ENCODE measurements at regions not wholly inside any gene's neighbourhood (a gene's known extent, or its start where the extent isn't known, plus 50 kb on each side); places are given as distances from the start of the nearest gene placed in this dataset.

DNA sequence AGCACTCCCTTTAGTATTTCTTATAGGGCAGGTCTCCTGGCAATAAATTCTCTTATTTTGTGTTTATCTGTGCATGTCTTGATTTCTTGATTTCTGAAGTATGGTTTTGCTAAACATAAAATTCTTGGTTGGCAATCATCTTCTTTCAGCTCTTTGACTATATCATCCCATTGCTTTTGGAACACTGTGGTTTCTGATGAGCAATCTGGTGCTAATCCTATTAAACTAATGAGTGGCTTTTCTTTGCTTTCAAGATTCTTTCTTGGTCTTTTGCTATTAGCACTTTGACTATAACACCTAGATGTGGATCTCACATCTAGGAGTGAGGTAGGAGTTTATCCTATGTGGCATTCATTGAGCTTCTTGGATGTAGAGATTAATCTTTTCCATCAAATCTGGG is 120.7 kb upstream of the MED13L start:
- no peaks in the 10 kb centered on the region for H3K27me3 Mint-ChIP-seq
- H3K4me1 Mint-ChIP-seq, result no peaks in the 10 kb centered on the region
- peaks cover 11% of the 10 kb centered on the region for H3K9me3 Mint-ChIP-seq
- no peaks in the 10 kb centered on the region for H3K36me3 Mint-ChIP-seq (ENCODE audit: low read depth)
- H3K4me3 Mint-ChIP-seq, result no peak overlapping the region
- no peak overlapping the region for H3K27ac Mint-ChIP-seq
- no peak for ATAC-seq (replicated peaks)

DNA sequence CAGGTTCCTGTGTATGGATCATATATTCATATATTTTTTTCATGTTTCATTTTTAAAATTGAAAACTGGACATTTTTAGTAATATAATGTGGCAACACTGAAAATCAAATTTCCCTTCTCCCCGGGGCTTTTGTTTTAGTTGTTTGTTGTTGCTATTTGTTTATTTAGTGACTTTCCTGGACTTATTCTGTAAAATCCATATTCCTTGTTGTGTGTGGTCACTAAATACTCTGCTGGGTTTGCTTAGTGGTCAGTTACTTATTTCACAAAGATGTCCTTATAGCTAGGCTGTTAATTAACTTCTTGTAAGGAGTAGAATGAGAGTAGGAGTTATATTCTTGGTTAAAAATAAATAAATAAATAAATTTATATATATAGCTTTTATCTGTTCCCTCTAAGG is 121.6 kb upstream of the MED13L start:
- Mint-ChIP-seq H3K4me1 (no peaks in the 10 kb centered on the region), H3K27ac (no peak overlapping the region), H3K4me3 (no peak overlapping the region)

DNA sequence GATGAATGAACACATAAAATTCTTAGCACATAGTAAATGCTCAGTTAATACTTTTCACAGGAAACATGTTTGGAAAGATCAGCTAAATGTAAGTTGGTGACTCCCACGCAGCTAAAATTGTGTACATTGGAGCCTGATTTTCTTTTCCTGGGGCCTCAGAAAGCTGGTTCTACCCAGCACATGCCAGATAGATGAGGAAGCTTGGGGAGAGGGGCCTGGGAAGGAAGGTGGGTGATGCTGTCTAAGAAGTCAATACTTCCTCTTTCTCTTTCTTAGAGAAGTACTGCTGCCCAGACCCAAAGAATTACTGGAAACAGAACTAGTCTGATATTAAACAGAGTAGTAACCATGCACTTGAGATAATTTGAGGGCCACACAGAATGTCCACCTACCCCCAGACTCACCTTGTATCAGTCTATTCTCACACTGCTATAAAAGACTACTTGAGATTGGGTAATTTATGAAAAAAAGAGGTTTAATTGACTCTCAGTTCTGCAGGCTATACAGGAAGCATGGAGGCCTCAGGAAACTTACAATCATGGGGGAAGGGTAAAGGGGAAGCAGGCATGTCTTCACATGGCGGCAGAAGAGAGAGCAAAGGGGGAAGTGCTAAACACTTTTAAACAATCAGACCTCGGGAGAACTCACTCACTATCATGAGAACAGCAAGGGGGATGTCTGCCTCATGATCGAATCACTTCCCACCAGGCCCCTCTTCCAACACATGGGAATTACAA is 123.3 kb upstream of the MED13L start:
- no peak overlapping the region for H3K4me3 Mint-ChIP-seq
- H3K27ac Mint-ChIP-seq, result no peak overlapping the region
- peaks cover 11% of the 10 kb centered on the region for H3K9me3 Mint-ChIP-seq
- H3K36me3 Mint-ChIP-seq (ENCODE audit: low read depth), result no peaks in the 10 kb centered on the region
- ATAC-seq (replicated peaks), result no peak
- no peaks in the 10 kb centered on the region for H3K4me1 Mint-ChIP-seq
- no peaks in the 10 kb centered on the region for H3K27me3 Mint-ChIP-seq

More for the DNA sequence above, 121.6 kb upstream of the MED13L start:
- Mint-ChIP-seq H3K27me3 (no peaks in the 10 kb centered on the region), H3K36me3 (ENCODE audit: low read depth) (no peaks in the 10 kb centered on the region), H3K9me3 (peaks cover 11% of the 10 kb centered on the region)
- ATAC-seq (replicated peaks), result no peak

DNA sequence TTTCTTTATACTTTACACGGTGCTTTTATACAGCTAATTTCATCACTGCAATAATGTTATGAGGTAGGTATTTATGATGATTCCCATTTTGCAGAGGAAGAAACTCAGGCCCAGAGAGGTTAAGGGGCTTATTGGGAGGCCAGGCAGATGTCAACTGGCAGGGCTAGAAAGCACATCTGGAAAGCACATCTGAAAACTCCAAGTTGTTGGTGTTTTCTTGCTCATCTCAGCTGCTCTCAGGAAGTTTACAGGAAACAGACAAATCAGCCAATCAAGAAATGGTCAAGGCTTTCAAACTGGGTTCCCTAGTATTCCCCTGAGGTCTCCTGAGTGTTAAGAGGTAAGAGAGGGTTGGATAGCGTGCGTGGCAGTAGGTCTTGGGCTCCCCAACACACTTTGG is 124.1 kb upstream of the MED13L start:
- H3K9me3 Mint-ChIP-seq, result peaks cover 11% of the 10 kb centered on the region
- no peaks in the 10 kb centered on the region for H3K36me3 Mint-ChIP-seq (ENCODE audit: low read depth)
- H3K27me3 Mint-ChIP-seq, result no peaks in the 10 kb centered on the region
- no peak overlapping the region for H3K4me3 Mint-ChIP-seq
- ATAC-seq (replicated peaks), result no peak
- no peaks in the 10 kb centered on the region for H3K4me1 Mint-ChIP-seq
- H3K27ac Mint-ChIP-seq, result no peak overlapping the region

DNA sequence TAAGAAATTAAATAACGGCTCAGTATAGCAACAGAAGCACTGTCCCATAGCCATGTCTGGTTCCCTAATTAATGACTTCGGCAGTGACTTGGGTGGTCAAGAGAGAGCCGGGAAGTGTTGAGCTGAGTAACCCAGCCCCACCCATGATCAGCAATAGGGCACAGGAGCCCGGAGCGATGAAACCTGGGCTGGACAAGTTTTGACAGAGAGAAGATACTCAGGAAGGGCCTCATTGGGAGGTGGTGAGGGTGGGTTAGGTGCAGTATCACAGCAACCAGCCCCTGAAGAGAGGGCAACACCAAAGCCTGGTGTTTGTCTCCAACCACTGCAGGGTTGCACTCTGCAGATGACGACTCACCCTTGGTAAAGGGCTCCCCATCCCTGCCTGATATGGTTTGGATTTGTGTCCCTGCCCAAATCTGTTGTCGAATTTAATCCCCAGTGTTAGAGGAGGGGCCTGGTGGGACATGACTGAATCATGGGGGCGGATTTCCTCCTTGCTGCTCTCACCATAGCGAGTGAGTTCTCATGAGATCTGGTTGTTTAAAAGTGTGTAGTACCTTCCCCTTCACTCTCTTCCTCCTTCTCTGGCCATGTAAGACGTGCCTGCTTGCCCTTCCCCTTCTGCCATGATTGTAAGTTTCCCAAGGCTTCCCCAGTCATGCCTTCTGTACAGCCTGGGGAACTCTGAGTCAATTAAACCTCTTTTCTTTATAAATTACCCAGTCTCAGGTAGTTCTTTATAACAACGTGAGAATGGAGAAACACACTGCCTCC is 124.9 kb upstream of the MED13L start:
- ATAC-seq (replicated peaks), result no peak
- no peak overlapping the region for H3K4me3 Mint-ChIP-seq
- H3K4me1 Mint-ChIP-seq, result no peaks in the 10 kb centered on the region
- no peaks in the 10 kb centered on the region for H3K36me3 Mint-ChIP-seq (ENCODE audit: low read depth)
- peaks cover 11% of the 10 kb centered on the region for H3K9me3 Mint-ChIP-seq
- no peaks in the 10 kb centered on the region for H3K27me3 Mint-ChIP-seq
- H3K27ac Mint-ChIP-seq, result no peak overlapping the region

DNA sequence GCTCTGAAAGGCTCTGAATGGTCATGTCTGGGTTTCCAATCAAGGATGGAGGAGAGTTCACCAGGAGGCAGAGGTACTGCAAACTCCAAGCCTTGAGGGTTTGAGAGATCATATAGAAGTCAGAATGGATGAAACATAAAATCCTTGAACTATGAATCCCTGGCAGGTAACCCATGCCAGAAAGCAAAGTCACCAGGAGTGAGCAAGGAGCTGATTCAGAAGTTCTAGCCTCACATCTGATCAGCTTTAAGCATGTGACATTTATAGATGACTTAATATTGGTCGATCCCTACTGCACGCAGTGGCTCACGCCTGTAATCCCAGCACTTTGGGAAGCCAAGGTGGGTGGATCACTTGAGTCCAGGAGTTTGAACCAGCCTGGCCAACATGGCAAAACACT is 126.1 kb upstream of the MED13L start:
- no peaks in the 10 kb centered on the region for H3K36me3 Mint-ChIP-seq (ENCODE audit: low read depth)
- H3K27ac Mint-ChIP-seq, result no peak overlapping the region
- no peak for ATAC-seq (replicated peaks)
- no peaks in the 10 kb centered on the region for H3K4me1 Mint-ChIP-seq
- H3K9me3 Mint-ChIP-seq, result peaks cover 6% of the 10 kb centered on the region
- no peak overlapping the region for H3K4me3 Mint-ChIP-seq
- H3K27me3 Mint-ChIP-seq, result no peaks in the 10 kb centered on the region

DNA sequence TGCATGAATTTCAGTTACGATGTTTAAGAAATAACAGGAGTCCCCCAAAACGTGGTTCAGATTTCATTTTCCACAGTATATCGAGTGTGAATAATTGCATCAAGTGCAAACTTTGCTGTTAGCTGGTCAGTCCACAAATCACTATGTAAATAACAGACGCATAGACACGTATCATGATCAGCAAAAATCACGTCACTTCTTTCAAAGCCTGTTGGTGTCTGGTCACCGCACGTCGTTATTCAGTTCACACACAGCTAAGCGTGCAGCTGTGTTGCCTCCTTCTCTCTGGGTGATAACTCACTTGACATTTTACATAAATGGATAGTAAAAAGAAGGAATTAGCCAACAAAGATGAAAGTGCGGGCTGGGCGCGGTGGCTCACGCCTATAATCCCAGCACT is 126.8 kb upstream of the MED13L start:
- Mint-ChIP-seq H3K27ac (no peak overlapping the region), H3K36me3 (ENCODE audit: low read depth) (no peaks in the 10 kb centered on the region), H3K9me3 (peaks cover 6% of the 10 kb centered on the region), H3K27me3 (no peaks in the 10 kb centered on the region), H3K4me3 (no peak overlapping the region), H3K4me1 (no peaks in the 10 kb centered on the region)
- no peak for ATAC-seq (replicated peaks)

DNA sequence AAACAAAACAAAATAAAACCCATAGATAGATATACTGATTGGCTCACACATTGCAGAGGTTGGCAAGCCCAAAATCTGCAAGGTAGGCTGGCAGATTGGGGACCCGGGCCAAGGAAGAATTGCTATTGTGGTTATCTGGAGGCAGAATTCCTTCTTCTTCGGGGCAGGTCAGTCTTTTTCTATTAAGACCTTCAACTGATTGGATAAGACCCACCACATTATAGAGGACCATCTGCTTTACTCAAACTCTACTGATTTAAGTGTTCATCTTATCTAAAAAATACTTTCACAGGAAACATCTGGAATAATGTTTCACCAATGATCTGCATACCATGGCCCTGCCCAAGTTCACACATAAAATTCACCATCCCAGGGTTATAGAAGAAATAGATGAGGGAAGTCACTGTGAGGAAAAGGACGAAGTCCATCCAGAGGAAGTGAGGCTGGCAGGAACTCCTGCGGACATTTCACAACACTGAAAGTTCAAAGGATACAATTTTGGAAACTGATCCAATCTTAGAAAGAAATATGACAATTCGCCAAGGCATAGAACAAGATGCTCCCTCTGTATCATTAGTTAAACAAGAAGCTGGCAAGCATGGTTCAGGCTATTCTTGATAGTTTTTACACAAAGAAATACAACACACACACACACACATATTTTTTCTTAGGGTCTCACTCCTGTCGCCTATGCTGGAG is 127.6 kb upstream of the MED13L start:
- Mint-ChIP-seq H3K27me3 (no peaks in the 10 kb centered on the region), H3K36me3 (ENCODE audit: low read depth) (no peaks in the 10 kb centered on the region), H3K4me3 (no peak overlapping the region), H3K4me1 (no peaks in the 10 kb centered on the region), H3K27ac (no peak overlapping the region), H3K9me3 (peaks cover 6% of the 10 kb centered on the region)
- no peak for ATAC-seq (replicated peaks)

DNA sequence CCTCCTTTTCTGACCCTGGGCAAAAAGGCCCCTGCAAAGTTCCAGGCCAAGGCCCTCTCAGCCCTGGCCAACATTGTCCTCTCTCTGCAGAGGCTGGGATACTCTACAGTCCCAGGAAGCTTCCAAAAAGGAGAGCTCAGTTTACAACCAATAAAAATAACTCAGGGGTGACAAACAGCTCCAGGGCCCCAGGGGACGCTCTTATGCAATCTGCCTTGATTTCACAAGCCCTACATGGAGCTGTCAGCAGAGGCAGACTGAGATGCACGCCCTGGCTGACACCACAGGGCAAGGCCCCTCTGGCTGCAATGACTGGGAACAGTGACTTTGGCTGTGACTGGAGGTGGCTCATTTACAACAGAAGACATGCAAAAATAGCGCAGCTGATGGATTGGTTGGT is 129.0 kb upstream of the MED13L start:
- Mint-ChIP-seq H3K36me3 (ENCODE audit: low read depth) (no peaks in the 10 kb centered on the region), H3K9me3 (no peaks in the 10 kb centered on the region), H3K27ac (no peak overlapping the region), H3K27me3 (no peaks in the 10 kb centered on the region), H3K4me3 (no peak overlapping the region), H3K4me1 (no peaks in the 10 kb centered on the region)
- ATAC-seq (replicated peaks), result no peak

DNA sequence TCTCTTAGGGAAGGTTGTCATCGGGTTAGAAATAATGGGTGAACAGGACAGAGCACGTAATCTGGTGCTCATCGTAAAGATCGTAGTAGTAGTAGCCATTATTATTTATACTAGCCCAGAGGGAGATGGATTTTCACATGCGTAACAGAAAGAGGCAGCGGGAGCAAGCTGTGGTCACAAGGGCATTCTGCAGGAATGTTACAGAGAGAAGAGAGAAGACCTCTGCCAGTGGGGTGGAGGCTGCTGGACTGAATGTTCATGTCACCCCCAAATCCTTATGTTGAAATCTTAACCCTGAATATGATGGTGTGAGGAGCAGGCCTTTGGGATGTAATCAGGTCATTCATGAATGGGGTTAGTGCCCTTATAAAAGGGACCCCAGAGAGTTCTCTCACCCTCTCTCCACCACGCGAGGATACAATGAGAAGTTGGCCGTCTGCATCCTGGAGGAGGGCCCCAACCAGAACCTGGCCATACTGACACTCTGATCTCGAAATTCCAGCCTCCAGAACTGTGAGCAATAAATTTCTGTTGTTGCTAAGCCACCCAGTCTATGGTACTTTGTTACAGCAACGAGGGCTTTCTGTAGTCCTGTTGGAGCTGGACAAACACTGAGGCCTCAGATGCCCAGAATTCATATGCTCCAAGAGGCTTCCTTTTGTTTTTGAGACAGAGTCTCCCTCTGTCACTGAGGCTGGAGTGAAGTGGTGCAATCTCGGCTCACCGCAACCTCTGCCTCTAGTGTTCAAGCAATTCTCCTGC is 131.2 kb upstream of the MED13L start:
- H3K27me3 Mint-ChIP-seq, result no peaks in the 10 kb centered on the region
- ATAC-seq (replicated peaks), result no peak
- H3K36me3 Mint-ChIP-seq (ENCODE audit: low read depth), result no peaks in the 10 kb centered on the region
- no peak overlapping the region for H3K27ac Mint-ChIP-seq
- no peak overlapping the region for H3K4me3 Mint-ChIP-seq
- no peaks in the 10 kb centered on the region for H3K9me3 Mint-ChIP-seq
- no peaks in the 10 kb centered on the region for H3K4me1 Mint-ChIP-seq

DNA sequence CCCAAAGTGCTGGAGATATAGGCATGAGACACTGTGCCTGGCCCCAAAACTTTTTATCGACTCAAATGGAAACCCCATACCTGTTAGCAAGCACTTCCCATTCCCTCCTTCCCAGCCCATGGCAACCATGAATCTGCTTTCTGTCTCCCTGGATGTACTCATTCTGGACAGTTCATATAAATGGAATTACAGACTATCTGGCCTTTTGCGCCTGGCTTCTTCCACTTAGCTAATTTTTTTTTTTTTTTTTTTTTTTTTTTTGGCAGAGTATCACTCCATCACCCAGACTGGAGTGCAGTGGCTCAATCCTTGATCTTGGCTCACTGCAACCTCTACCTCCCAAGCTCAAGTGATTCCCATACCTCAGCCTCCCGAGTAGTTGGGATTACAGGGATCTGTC is 134.5 kb upstream of the MED13L start:
- Mint-ChIP-seq H3K27me3 (no peaks in the 10 kb centered on the region), H3K4me3 (no peak overlapping the region), H3K9me3 (no peaks in the 10 kb centered on the region), H3K4me1 (no peaks in the 10 kb centered on the region), H3K27ac (no peak overlapping the region), H3K36me3 (ENCODE audit: low read depth) (no peaks in the 10 kb centered on the region)
- ATAC-seq (replicated peaks), result no peak

DNA sequence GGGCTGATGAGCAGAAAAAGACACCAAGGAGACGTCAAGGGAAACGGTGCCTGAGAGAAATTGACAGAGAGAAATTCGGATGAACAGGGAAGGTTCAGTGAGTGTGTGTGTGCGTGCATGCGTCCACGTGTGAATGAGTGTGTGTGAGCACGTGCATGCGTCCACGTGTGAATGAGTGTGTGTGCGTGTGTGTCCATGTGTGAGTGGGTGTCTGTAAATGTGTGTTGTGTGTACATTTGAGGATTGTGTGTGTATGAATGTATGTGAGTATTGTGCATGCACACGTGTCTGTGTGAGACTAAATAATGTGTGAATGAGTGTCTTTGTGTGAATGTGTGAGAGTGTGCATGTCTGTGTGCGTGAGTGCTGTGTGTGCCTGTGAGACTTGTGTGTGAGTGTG is 137.4 kb upstream of the MED13L start:
- Mint-ChIP-seq H3K27ac (no peak overlapping the region), H3K4me1 (no peaks in the 10 kb centered on the region), H3K4me3 (no peak overlapping the region), H3K27me3 (no peaks in the 10 kb centered on the region), H3K36me3 (ENCODE audit: low read depth) (no peaks in the 10 kb centered on the region), H3K9me3 (no peaks in the 10 kb centered on the region)
- ATAC-seq (replicated peaks), result no peak

DNA sequence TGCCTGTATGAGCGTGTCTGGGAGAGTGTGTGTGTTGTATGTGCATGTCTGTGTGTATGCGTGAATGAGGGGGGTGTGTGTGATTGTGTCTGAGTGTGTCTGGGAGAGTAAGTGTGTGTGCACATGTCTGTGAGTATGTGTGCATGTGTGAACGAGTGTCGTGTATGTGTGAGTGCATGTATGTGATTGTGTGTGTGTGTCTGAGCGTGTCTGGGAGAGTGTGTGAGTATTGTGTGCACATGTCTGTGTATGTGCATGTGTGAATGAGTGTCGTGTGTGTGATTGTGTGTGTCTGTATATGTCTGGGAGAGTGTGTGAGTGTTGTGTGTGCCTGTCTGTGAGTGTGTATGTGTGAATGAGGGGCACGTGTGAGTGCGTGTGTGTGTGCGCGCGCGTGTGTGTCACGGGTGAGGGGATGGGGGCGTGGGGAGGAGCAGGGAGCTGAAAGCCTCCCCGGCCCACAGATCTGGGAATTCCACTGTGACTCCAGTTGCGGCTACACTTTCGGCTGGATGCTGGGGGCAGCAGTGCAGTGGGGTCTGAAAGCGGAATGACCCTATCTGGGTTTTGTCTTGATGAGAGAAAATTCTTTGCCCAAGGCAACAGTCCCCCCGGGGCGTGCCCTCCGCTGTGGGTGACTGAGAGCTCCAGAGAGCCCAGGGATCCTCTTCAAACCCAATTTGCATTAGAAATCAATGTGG is 138.1 kb upstream of the MED13L start:
- ATAC-seq (replicated peaks), result no peak
- no peak overlapping the region for H3K4me3 Mint-ChIP-seq
- no peaks in the 10 kb centered on the region for H3K36me3 Mint-ChIP-seq (ENCODE audit: low read depth)
- H3K4me1 Mint-ChIP-seq, result no peaks in the 10 kb centered on the region
- no peaks in the 10 kb centered on the region for H3K27me3 Mint-ChIP-seq
- H3K27ac Mint-ChIP-seq, result no peak overlapping the region
- H3K9me3 Mint-ChIP-seq, result no peaks in the 10 kb centered on the region

DNA sequence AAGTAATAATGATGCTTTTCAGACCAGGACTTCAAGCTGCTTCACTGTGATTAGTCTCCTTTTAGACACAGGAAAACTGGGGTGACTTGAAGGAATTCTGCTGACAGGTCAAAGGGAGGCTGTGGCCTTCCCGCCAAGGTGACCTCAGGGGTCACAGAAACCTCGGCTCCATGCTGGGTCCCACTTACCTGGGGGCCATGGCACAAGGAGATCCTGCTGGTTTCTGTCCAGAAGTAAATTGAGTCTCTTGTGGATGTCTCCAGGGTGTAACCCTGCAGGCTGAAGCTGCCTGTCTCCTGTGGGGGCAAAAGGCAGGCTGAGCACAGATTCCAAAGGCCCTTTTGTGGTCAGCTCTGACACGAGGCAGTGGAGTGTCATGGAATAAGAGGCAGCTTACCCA is 138.7 kb upstream of the MED13L start:
- no peak overlapping the region for H3K27ac Mint-ChIP-seq
- ATAC-seq (replicated peaks), result no peak
- H3K4me1 Mint-ChIP-seq, result no peaks in the 10 kb centered on the region
- no peaks in the 10 kb centered on the region for H3K36me3 Mint-ChIP-seq (ENCODE audit: low read depth)
- no peak overlapping the region for H3K4me3 Mint-ChIP-seq
- H3K9me3 Mint-ChIP-seq, result no peaks in the 10 kb centered on the region
- H3K27me3 Mint-ChIP-seq, result no peaks in the 10 kb centered on the region
